ENCODE measurements at regions not wholly inside any gene's neighbourhood (a gene's known extent, or its start where the extent isn't known, plus 50 kb on each side); places are given as distances from the start of the nearest gene placed in this dataset.

GRCh38 chr10:28906011-28906411, 228.7 kb downstream of the BAMBI start:
- TF ChIP-seq CTCF (IDR thresholded peaks at IDR 0.05) (no peak), EP300 (IDR thresholded peaks at IDR 0.05) (no peak), POLR2AphosphoS5 (IDR thresholded peaks at IDR 0.05) (no peak), POLR2A (IDR thresholded peaks at IDR 0.05) (no peak)

Measured in stomach (tissue), 4 donors.